ENCODE measurements at regions not wholly inside any gene's neighbourhood (a gene's known extent, or its start where the extent isn't known, plus 50 kb on each side); places are given as distances from the start of the nearest gene placed in this dataset.
A peak's percentile ranks its signal among the peaks of the same experiment; 100 is the strongest.
"Not testable (repeated sequence)": the region's sequence is repeated elsewhere in the genome, so short reads cannot be mapped to it uniquely, and the experiment has no call there.

DNA sequence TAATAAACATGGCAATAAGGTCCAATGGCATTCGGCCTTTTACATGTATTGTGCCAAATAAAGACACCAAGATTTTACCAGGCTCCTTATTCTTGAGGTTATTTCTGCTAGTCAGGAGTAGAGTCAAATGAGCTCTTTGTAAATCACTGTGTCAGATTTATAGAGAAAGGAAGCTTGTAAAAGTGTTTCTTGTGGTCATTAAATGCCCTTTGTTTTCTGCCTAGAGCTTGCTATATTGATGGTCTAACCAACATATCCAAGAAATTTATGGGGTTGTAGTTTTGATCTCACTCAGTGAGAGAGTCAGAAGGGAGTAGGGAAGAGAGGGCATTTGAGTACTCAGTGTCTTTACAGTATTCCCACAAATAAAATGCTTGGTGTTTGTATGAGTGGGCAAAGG lies 86.2 kb upstream of the FRMPD4 start:
- DNase-seq (ENCODE audit: low spot score): no peak

DNA sequence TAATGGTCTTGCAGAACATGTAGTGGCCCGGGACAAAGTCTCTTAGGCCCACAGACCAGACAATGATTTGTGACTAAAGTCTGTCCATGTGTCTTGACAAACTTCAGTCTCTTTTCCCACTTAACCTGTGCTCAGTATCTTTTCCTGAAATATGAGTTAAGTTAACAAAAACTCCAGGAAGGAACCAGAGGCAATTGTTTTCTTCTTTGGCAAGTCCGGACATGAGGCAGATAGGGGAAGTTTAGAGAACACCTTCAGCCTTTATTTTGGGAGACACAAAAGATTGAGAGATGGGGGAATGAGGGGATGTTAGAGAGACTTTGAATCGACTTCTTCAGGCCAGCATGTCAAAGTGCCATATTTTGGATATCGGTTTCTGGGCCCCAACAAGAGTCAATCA lies 80.2 kb upstream of the FRMPD4 start:
- no peak for DNase-seq (ENCODE audit: low spot score)

DNA sequence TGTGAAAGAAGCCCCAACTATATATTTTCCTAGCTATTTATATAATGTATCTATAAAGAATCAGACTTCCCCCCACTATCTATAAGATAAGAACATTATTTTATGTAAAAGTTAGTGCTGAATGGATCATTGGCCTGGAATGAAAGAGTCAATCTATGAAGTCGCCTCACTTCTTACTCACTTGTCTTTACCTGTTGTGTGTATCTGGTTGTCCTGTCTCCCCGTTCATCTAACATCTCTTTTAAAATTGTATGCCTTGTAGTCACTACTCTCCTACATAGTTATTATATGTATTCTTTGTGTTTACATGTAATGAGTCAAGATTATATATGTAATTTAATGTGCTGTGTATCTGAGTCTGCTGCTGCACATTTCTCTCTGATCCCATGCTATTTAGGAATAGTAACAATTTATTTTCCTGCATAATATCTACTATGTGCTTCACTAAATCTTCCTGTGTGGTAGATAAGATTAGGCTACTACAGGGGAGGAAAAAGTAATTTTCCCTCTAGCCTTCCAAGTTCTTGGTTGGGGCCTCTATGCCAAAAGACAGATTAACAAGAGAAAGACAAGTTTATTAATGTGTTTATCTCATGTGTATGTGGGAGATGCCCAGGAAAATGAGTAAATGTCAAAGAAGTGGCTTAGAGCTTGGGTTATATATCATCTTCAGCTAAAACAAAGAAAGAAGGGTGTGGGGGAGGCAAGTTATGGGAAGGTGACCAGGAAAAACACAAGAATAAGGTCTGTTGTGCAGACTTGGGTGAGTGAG lies 77.6 kb upstream of the FRMPD4 start:
- no peak for DNase-seq (ENCODE audit: low spot score)

DNA sequence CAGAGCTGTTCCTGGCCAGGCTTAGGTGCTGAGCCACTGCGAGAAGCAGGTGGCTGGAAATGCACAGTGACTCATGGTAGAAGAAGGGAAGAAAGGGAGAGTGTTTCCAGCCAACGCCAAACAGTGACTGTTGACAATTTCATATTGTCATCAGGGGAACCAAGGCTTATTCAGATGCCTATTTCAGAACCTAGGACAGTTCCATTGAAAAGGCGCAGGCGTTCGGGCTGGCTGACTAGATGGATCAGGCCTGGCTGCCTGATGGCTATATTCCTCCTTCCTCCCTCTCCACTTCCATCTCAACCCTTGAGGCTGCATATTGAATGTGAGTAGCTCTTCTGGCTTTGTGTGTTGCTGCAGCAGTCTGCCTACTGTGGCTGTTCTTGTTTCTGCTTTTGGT lies 73.0 kb upstream of the FRMPD4 start:
- peak; percentile 8 for DNase-seq (ENCODE audit: low spot score)

DNA sequence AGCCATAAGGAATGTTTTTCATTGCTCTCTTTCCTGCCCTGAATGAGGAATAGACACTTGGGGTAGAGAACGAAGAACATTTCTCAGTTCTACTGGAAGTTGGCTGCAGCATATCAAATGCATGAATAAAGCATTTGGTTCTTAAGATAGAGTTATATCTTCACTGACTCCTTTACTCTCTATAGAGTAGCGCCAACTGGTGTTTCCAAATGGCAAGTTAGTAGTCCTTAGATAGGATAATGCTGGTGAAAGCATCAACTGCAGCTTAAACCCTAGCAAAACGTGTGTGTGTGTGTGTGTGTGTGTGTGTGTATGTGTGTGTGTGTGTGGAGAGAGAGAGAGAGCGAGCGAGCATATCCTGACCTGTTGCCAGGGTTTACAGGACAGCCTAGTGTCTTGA lies 62.2 kb upstream of the FRMPD4 start:
- DNase-seq (ENCODE audit: low spot score): no peak

DNA sequence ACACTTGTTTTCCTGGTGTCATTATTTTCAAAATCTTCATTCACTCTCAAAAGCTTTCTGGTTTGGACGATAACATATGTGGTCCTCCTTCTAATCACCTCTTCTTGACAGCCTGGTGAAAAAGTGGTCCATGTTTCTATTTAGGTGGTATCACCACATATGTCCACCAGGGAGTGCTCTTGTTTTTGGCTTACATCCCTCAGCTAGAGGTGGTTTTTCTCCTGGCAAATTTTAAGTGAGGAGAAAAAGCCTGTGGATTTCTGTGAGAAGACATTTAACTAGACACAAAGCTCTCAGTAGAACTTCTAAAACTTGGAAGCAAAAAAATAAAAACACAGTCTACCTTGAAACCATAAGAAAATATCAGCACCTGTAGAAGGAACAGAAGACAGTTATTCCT lies 58.0 kb upstream of the FRMPD4 start:
- DNase-seq (ENCODE audit: low spot score): peak; percentile 41

DNA sequence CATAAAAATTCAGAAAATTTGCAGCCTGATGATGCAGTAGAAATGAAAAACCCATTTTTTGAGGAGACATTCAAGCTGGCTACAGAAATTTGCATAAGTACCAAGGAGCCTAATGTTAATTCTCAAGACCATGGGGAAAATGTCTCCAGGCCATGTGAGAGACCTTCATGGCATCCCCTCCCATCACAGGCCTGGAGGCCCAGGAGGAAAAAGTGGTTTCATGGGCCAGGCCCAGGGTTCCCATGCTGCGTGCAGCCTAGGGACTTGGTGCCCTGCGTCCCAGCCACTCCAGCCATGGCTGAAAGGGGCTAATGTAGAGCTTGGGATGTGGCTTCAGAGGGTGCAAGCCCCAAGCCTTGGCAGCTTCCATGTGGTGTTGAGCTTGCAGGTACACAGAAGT lies 55.3 kb upstream of the FRMPD4 start:
- not testable (repeated sequence) for DNase-seq (ENCODE audit: low spot score)
